Right renal pelvis (tissue), 4 donors: ENCODE measurements at regions not wholly inside any gene's neighbourhood (a gene's known extent, or its start where the extent isn't known, plus 50 kb on each side); places are given as distances from the start of the nearest gene placed in this dataset.
"Not testable (repeated sequence)": the region's sequence is repeated elsewhere in the genome, so short reads cannot be mapped to it uniquely, and the experiment has no call there.

ENCODE experiments used
- DNase-seq, 4 donors: peaks; one replicate each; pipeline ENCODE4 v3.0.0-alpha.2; 2013; ENCODE audit warnings: low read depth in 4 of 4, low spot score in 3 of 4, missing footprints in 1 of 4

GRCh38 chr4:166153548-166153947 is 280.5 kb downstream of the TLL1 start:
- no peak for DNase-seq

- DNase-seq = no peak
These were observed 289.3 kb downstream of the TLL1 start for GRCh38 chr4:166162327-166162726.

- peak; percentile 45 to 80 (median 68) for DNase-seq
These were observed 292.9 kb downstream of the TLL1 start for GRCh38 chr4:166165829-166166420.

GRCh38 chr4:166169111-166169510 is 296.1 kb downstream of the TLL1 start:
- DNase-seq = no peak

GRCh38 chr4:166172619-166173018 is 299.6 kb downstream of the TLL1 start:
- no peak for DNase-seq

- DNase-seq = no peak
These were observed 301.9 kb downstream of the TLL1 start for GRCh38 chr4:166174717-166175490.

- DNase-seq = no peak
These were observed 309.1 kb downstream of the TLL1 start for GRCh38 chr4:166182145-166182544.

GRCh38 chr4:166195101-166195500 is 322.1 kb downstream of the TLL1 start:
- no peak for DNase-seq

- no peak for DNase-seq
These were observed 324.1 kb downstream of the TLL1 start for GRCh38 chr4:166197166-166197565.

- no peak for DNase-seq
These were observed 325.0 kb downstream of the TLL1 start for GRCh38 chr4:166198041-166198440.

- DNase-seq = no peak
These were observed 325.7 kb downstream of the TLL1 start for GRCh38 chr4:166198516-166199310.

GRCh38 chr4:166202991-166203390 is 330.0 kb downstream of the TLL1 start:
- DNase-seq = no peak

- not testable (repeated sequence) for DNase-seq
These were observed 339.3 kb downstream of the TLL1 start for GRCh38 chr4:166212326-166212725.

- no peak for DNase-seq
These were observed 349.2 kb downstream of the TLL1 start for GRCh38 chr4:166222271-166222670.

GRCh38 chr4:166228112-166228511 is 355.1 kb downstream of the TLL1 start:
- no peak for DNase-seq

GRCh38 chr4:166229799-166230198 is 356.8 kb downstream of the TLL1 start:
- no peak for DNase-seq

GRCh38 chr4:166230841-166231240 is 357.8 kb downstream of the TLL1 start:
- DNase-seq = no peak

GRCh38 chr4:166239354-166239753 is 366.3 kb downstream of the TLL1 start:
- DNase-seq = no peak

- DNase-seq = peak in 1 of 4 donors; percentile 5
These were observed 379.7 kb downstream of the TLL1 start for GRCh38 chr4:166252487-166253402.

GRCh38 chr4:166257276-166257675 is 384.2 kb downstream of the TLL1 start:
- no peak for DNase-seq
